Psoas muscle (tissue), 7 donors: ENCODE measurements at regions not wholly inside any gene's neighbourhood (a gene's known extent, or its start where the extent isn't known, plus 50 kb on each side); places are given as distances from the start of the nearest gene placed in this dataset.

Experiments used
- ATAC-seq, 4 donors: fragments of 200-7000 bp; cut with Tn5 transposase; one replicate each; pipeline ENCODE4 v1.9.1; 2020; ENCODE audit warnings: moderate library complexity in 3 of 4, mild to moderate bottlenecking in 2 of 4
- DNase-seq, 2 donors: peaks; one replicate each; pipeline ENCODE4 v3.0.0-alpha.2; 2020
- H3K27ac ChIP-seq: fragments of 200-600 bp; one replicate; pipeline ENCODE4 v1.8.0; 2022
- H3K27me3 ChIP-seq, 3 donors: fragments of 200-600 bp in 1 of 3; one replicate each; pipeline versions ENCODE4 v1.6.1 to v1.8.0; 2013 to 2022; ENCODE audit warnings: low read length in 2 of 3, mild to moderate bottlenecking in 2 of 3, moderate library complexity in 1 of 3; ENCODE audit not compliant: insufficient read depth in 3 of 3
- H3K36me3 ChIP-seq, 2 donors: fragments of 200-600 bp in 1 of 2; one replicate each; pipeline versions ENCODE4 v1.6.1 to v1.8.0; 2013 to 2022; ENCODE audit warnings: low read depth in 1 of 2, mild to moderate bottlenecking in 1 of 2, moderate library complexity in 1 of 2; ENCODE audit not compliant: insufficient read depth in 1 of 2
- H3K4me1 ChIP-seq: fragments of 200-600 bp; one replicate; pipeline ENCODE4 v1.8.0; 2022
- H3K4me3 ChIP-seq: fragments of 200-600 bp; one replicate; pipeline ENCODE4 v1.8.0; 2022; ENCODE audit warnings: mild to moderate bottlenecking
- H3K9me3 ChIP-seq: fragments of 200-600 bp; one replicate; pipeline ENCODE4 v1.8.0; 2022
- CTCF ChIP-seq: fragments of 200-600 bp; IDR thresholded peaks from one replicate; pipeline ENCODE4 v1.8.0; 2022; ENCODE audit warnings: antibody characterized with exemption
- WGBS, 3 donors: extraction: QIAGEN DNeasy Blood & Tissue Kit; methylation state at CpG; one replicate each; pipeline versions ENCODE4 v1.1.6 to v1.1.7; 2013; 5-methylcytosine and 5-hydroxymethylcytosine counted together
- intact Hi-C, 2 donors: fragments of 100-400 bp; cut with DNase I; formaldehyde crosslinking; loops; one replicate each; pipeline versions ENCODE4 v1.11.0 to v1.14.2; 2022
- donor health status: healthy with polysubstance abuse.
- donor health status: DM: no; HTN: no; CAD: no; lungs with moderate emphysema.
- donor health status: Bipolar disorder and iron deficiency.
- donor health status: healthy.
- donor health status: DM: yes; HTN: yes; CAD: no.
- donor health status: DM: no; HTN: no; CAD: no.
- donor health status: DM: yes; HTN: yes; CAD: no.

DNA sequence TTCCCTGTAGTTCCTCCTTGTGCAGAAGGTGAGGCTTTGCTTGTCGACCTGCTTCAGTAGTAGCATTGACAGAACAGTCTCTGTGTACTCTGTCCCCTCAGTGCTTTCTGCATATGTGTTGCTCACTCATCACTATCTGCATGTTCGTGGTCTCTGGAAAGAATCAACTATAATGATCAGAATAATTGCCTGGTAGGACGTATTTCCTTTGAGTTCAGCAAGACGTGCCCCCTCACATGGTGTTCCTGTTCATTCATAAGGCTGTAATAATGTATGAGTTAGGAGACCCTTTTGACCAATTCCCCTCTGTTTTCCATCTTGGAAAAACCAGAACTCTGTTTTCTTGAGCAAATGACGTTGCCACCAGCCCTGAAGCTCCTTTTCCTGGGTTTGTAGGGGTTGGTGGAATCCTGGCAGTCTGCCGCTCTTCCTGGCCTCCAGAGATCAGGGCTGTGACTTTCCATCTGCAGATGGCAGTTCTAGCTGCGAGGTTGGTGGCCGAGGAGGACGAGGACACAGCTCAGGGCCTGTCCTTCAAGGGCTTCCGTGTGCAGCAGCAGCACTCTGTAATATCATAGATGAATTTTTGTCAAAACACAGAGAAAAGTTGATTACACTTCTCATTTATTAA is 61.9 kb downstream of the EXOSC2 start:
- Histone ChIP-seq H3K4me3 (no peak overlapping the region), H3K9me3 (no peaks in the 10 kb centered on the region), H3K36me3 (no peaks in the 10 kb centered on the region), H3K27ac (no peak overlapping the region), H3K4me1 (peaks cover 21% of the 10 kb centered on the region), H3K27me3 (no peaks in the 10 kb centered on the region)
- WGBS, 3 donors: 45 to 53% (median 50%) methylated on average over 10 of the region's 10 CpGs
- DNase-seq (no peak), ATAC-seq (no peak)
- TF ChIP-seq CTCF: no peak
- intact Hi-C loops: no loop called here

GRCh38 chr9:130756037-130756436 is 62.5 kb downstream of the EXOSC2 start:
- WGBS, 3 donors: 25 to 43% (median 33%) methylated on average over 2 of the region's 2 CpGs
- Histone ChIP-seq H3K9me3 (no peaks in the 10 kb centered on the region), H3K4me3 (no peak overlapping the region), H3K27ac (no peak overlapping the region), H3K27me3 (no peaks in the 10 kb centered on the region), H3K4me1 (peaks cover 21% of the 10 kb centered on the region), H3K36me3 (no peaks in the 10 kb centered on the region)
- DNase-seq (no peak), ATAC-seq (no peak)
- TF ChIP-seq CTCF: no peak
- intact Hi-C loops: no loop called here

- intact Hi-C loops: no loop called here
- Histone ChIP-seq H3K27me3 (no peaks in the 10 kb centered on the region), H3K4me1 (peaks cover 21% of the 10 kb centered on the region), H3K36me3 (no peaks in the 10 kb centered on the region), H3K4me3 (no peak overlapping the region), H3K9me3 (no peaks in the 10 kb centered on the region), H3K27ac (no peak overlapping the region)
- 66 to 75% (median 69%) methylated on average over 7 of the region's 7 CpGs for WGBS, 3 donors
- ATAC-seq: no peak
- DNase-seq: no peak
- TF ChIP-seq CTCF: no peak
Measured at GRCh38 chr9:130756455-130757152, 63.0 kb downstream of the EXOSC2 start.

GRCh38 chr9:130759738-130760137 is 66.2 kb downstream of the EXOSC2 start:
- Histone ChIP-seq H3K27me3 (no peaks in the 10 kb centered on the region), H3K9me3 (no peaks in the 10 kb centered on the region), H3K36me3 (no peaks in the 10 kb centered on the region), H3K4me1 (peaks cover 20% of the 10 kb centered on the region), H3K27ac (no peak overlapping the region), H3K4me3 (no peak overlapping the region)
- intact Hi-C loops: loop anchor here in 1 of 2 donors (10.0 kb wide), 1 partner anchor 185 kb away; no protein-coding TSS in a partner anchor
- no peak for TF ChIP-seq CTCF
- DNase-seq (no peak), ATAC-seq (no peak)
- WGBS, 3 donors: 79 to 92% (median 81%) methylated on average over 4 of the region's 4 CpGs
